ENCODE measurements at regions not wholly inside any gene's neighbourhood (a gene's known extent, or its start where the extent isn't known, plus 50 kb on each side); places are given as distances from the start of the nearest gene placed in this dataset.

DNA sequence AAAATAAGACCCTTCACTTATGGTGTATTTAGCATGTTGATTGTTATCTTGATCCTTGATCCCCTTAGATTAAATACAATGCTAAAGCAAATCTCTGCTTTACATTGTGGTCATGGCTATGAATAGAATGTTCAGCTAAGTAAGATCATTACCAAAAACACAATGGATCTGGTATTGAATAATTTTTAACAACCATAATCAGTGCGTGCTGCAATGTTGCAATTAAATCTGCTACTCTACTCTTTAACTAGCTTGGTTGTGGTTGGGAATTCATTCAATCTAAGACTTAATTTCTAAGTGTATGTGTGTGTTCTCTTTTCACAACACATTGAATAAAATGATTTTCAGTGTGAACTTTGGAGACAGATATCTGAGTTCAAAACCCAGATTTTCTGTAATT is 442.5 kb upstream of the ZNF804A start (continued):
- TF ChIP-seq, protein P1, sequence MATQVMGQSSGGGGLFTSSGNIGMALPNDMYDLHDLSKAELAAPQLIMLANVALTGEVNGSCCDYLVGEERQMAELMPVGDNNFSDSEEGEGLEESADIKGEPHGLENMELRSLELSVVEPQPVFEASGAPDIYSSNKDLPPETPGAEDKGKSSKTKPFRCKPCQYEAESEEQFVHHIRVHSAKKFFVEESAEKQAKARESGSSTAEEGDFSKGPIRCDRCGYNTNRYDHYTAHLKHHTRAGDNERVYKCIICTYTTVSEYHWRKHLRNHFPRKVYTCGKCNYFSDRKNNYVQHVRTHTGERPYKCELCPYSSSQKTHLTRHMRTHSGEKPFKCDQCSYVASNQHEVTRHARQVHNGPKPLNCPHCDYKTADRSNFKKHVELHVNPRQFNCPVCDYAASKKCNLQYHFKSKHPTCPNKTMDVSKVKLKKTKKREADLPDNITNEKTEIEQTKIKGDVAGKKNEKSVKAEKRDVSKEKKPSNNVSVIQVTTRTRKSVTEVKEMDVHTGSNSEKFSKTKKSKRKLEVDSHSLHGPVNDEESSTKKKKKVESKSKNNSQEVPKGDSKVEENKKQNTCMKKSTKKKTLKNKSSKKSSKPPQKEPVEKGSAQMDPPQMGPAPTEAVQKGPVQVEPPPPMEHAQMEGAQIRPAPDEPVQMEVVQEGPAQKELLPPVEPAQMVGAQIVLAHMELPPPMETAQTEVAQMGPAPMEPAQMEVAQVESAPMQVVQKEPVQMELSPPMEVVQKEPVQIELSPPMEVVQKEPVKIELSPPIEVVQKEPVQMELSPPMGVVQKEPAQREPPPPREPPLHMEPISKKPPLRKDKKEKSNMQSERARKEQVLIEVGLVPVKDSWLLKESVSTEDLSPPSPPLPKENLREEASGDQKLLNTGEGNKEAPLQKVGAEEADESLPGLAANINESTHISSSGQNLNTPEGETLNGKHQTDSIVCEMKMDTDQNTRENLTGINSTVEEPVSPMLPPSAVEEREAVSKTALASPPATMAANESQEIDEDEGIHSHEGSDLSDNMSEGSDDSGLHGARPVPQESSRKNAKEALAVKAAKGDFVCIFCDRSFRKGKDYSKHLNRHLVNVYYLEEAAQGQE (IDR thresholded peaks at IDR 0.05; ENCODE audit: unreplicated experiment), result no peak
- TF ChIP-seq JUNB (IDR thresholded peaks at IDR 0.05; ENCODE audit: unreplicated experiment), result no peak
- no peak for TF ChIP-seq EZH2phosphoT487 (IDR thresholded peaks at IDR 0.05; ENCODE audit: unreplicated experiment)
- no peak for TF ChIP-seq CTCF (conservative IDR thresholded peaks at IDR 0.05; ENCODE audit: low read depth in 2 of 2)

DNA sequence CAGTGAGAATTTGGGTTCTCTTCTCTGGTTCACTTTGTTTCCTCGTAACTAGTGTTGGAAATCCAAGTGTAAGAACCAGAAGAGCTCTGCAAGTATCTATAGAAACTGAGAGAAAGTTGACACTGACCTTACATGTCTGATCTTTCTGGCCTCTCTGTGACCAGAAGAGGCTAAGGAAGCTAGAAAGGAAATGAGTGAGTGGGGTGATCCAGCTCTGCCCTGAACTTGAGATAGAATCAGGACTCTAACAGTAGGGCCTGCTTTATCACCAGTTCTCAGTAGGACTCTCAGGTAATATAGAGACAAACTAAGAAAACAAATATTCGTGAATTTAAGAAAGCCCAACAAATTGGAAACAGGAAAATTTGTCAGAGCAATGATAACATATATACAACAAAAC is 441.2 kb upstream of the ZNF804A start:
- Mint-ChIP-seq H3K27me3 (ENCODE audit: insufficient read depth, low read depth, poor library complexity) (no peaks in the 10 kb centered on the region), H3K36me3 (ENCODE audit: low read depth) (no peaks in the 10 kb centered on the region; the same call in 2 of the 3 replicates), H3K9me3 (no peaks in the 10 kb centered on the region), H3K4me3 (no peak overlapping the region), H3K27ac (no peak overlapping the region), H3K4me1 (peaks cover 15% of the 10 kb centered on the region; the same call in 2 of the 3 replicates)
- Histone ChIP-seq H4K20me1 (replicated peaks; ENCODE audit: insufficient read depth) (no peaks in the 10 kb centered on the region), H3K79me2 (replicated peaks; ENCODE audit: insufficient read depth) (no peaks in the 10 kb centered on the region), H3K36me3 (ENCODE audit: insufficient read depth) (no peaks in the 10 kb centered on the region), H3F3A (replicated peaks; ENCODE audit: low read depth) (no peaks in the 10 kb centered on the region), H3K27me3 (ENCODE audit: insufficient read depth) (no peaks in the 10 kb centered on the region), H3K4me3 (no peak overlapping the region), H3K9me2 (ENCODE audit: insufficient read depth) (no peaks in the 10 kb centered on the region), H3K27ac (ENCODE audit: low read depth) (no peak overlapping the region), H3K4me2 (no peak overlapping the region), H2AFZ (no peak overlapping the region), H3K4me1 (ENCODE audit: insufficient read depth) (peaks cover 15% of the 10 kb centered on the region; the same call in 1 of the 2 replicates)
- DNase-seq (ENCODE audit: low spot score), result no peak
- ATAC-seq, result no peak
- TF ChIP-seq CREB1 (CRISPR knock-in tag; IDR thresholded peaks at IDR 0.05; ENCODE audit: low read depth), result no peak
- TF ChIP-seq NANOG (IDR thresholded peaks at IDR 0.05; ENCODE audit: borderline replicate concordance), result no peak
- TF ChIP-seq, protein P2, sequence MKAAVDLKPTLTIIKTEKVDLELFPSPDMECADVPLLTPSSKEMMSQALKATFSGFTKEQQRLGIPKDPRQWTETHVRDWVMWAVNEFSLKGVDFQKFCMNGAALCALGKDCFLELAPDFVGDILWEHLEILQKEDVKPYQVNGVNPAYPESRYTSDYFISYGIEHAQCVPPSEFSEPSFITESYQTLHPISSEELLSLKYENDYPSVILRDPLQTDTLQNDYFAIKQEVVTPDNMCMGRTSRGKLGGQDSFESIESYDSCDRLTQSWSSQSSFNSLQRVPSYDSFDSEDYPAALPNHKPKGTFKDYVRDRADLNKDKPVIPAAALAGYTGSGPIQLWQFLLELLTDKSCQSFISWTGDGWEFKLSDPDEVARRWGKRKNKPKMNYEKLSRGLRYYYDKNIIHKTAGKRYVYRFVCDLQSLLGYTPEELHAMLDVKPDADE (IDR thresholded peaks at IDR 0.05), result no peak
- no peak for TF ChIP-seq ZNF114 (CRISPR knock-in tag; IDR thresholded peaks at IDR 0.05)
- TF ChIP-seq JUNB (IDR thresholded peaks at IDR 0.05; ENCODE audit: unreplicated experiment), result no peak
- no peak for TF ChIP-seq ZNF331 (CRISPR knock-in tag; IDR thresholded peaks at IDR 0.05; ENCODE audit: low read depth)
- no peak for TF ChIP-seq CTCF (conservative IDR thresholded peaks at IDR 0.05; ENCODE audit: low read depth in 2 of 2)
- TF ChIP-seq EZH2phosphoT487 (IDR thresholded peaks at IDR 0.05; ENCODE audit: unreplicated experiment), result no peak
- no peak for TF ChIP-seq POLR2AphosphoS5 (IDR thresholded peaks at IDR 0.05; ENCODE audit: low read depth)
- TF ChIP-seq, protein P1 (IDR thresholded peaks at IDR 0.05; ENCODE audit: unreplicated experiment), result no peak
- TF ChIP-seq EZH2 (IDR thresholded peaks at IDR 0.05; ENCODE audit: low read depth, unreplicated experiment), result no peak

Measured in GM23338 (cell line).